Liver (tissue), 8 donors: ENCODE measurements at regions not wholly inside any gene's neighbourhood (a gene's known extent, or its start where the extent isn't known, plus 50 kb on each side); places are given as distances from the start of the nearest gene placed in this dataset.

ENCODE experiments used
- DNase-seq: peaks from one replicate; pipeline ENCODE4 v3.0.0-alpha.2; 2017; ENCODE audit warnings: low spot score
- H3K27ac ChIP-seq, 2 donors: one replicate each; pipeline ENCODE4 v1.7.0; 2013; ENCODE audit warnings: inconsistent platforms in 2 of 2, low read length in 2 of 2, control low read depth in 1 of 2, low read depth in 1 of 2, mild to moderate bottlenecking in 1 of 2
- H3K27me3 ChIP-seq, 4 donors: one replicate each; pipeline versions ENCODE4 v1.6.1 to v1.7.0; 2013; ENCODE audit warnings: low read length in 3 of 4, inconsistent platforms in 1 of 4, mild to moderate bottlenecking in 1 of 4, moderate library complexity in 1 of 4; ENCODE audit not compliant: control insufficient read depth in 4 of 4, insufficient read depth in 4 of 4
- H3K36me3 ChIP-seq, 4 donors: one replicate each; pipeline versions ENCODE4 v1.6.1 to v1.7.0; 2013; ENCODE audit warnings: low read length in 3 of 4, mild to moderate bottlenecking in 3 of 4, low read depth in 1 of 4, moderate library complexity in 1 of 4; ENCODE audit not compliant: control insufficient read depth in 4 of 4, insufficient read depth in 3 of 4
- H3K4me1 ChIP-seq, 4 donors: one replicate each; pipeline versions ENCODE4 v1.6.1 to v1.7.0; 2013; ENCODE audit warnings: low read length in 3 of 4, mild to moderate bottlenecking in 3 of 4, moderate library complexity in 1 of 4; ENCODE audit not compliant: control insufficient read depth in 4 of 4, insufficient read depth in 4 of 4
- H3K4me3 ChIP-seq, 3 donors: one replicate each; pipeline versions ENCODE4 v1.6.1 to v1.7.0; 2013; ENCODE audit warnings: low read length in 3 of 3, control low read depth in 1 of 3, low read depth in 1 of 3, mild to moderate bottlenecking in 1 of 3
- H3K9ac ChIP-seq, 2 donors: one replicate each; pipeline ENCODE4 v1.7.0; 2013; ENCODE audit warnings: low read length in 2 of 2, mild to moderate bottlenecking in 2 of 2, moderate library complexity in 2 of 2, control low read depth in 1 of 2, low read depth in 1 of 2
- H3K9me3 ChIP-seq, 4 donors: one replicate each; pipeline versions ENCODE4 v1.6.1 to v1.7.0; 2013; ENCODE audit warnings: low read length in 3 of 4; ENCODE audit not compliant: control insufficient read depth in 4 of 4
- EGR1 ChIP-seq, 2 donors: IDR thresholded peaks; 2 replicates each; pipeline ENCODE4 v1.6.1; 2016 to 2018; ENCODE audit warnings: antibody characterized with exemption in 2 of 2, low read depth in 2 of 2
- FOXA2 ChIP-seq: IDR thresholded peaks from 2 replicates; pipeline ENCODE4 v1.6.1; 2016; ENCODE audit warnings: antibody characterized with exemption
- GABPA ChIP-seq, 2 donors: IDR thresholded peaks in 1 of 2; conservative IDR thresholded peaks in 1 of 2; 2 replicates each; pipeline ENCODE4 v1.6.1; 2016; ENCODE audit warnings: antibody characterized with exemption in 2 of 2, mild to moderate bottlenecking in 1 of 2, moderate library complexity in 1 of 2
- JUND ChIP-seq, 2 donors: IDR thresholded peaks; 2 replicates each; pipeline ENCODE4 v1.6.1; 2016; ENCODE audit warnings: antibody characterized with exemption in 2 of 2
- MAX ChIP-seq: IDR thresholded peaks from 2 replicates; pipeline ENCODE4 v1.6.1; 2016; ENCODE audit warnings: antibody characterized with exemption
- NR2F2 ChIP-seq: IDR thresholded peaks from 2 replicates; pipeline ENCODE4 v1.6.1; 2016; ENCODE audit warnings: antibody characterized with exemption
- RAD21 ChIP-seq, 2 donors: IDR thresholded peaks; 2 replicates each; pipeline ENCODE4 v1.6.1; 2016; ENCODE audit warnings: antibody characterized with exemption in 2 of 2, mild to moderate bottlenecking in 2 of 2
- RXRA ChIP-seq, 2 donors: IDR thresholded peaks; 2 replicates each; pipeline ENCODE4 v1.6.1; 2017 to 2018; ENCODE audit warnings: antibody characterized with exemption in 2 of 2, mild to moderate bottlenecking in 1 of 2
- TAF1 ChIP-seq: conservative IDR thresholded peaks from 2 replicates; pipeline ENCODE4 v1.6.1; 2016; ENCODE audit warnings: antibody characterized with exemption, mild to moderate bottlenecking
- YY1 ChIP-seq: IDR thresholded peaks from 2 replicates; pipeline ENCODE4 v1.6.1; 2016; ENCODE audit warnings: antibody characterized with exemption, mild to moderate bottlenecking
- WGBS: extraction: QIAGEN DNeasy Blood & Tissue Kit; methylation state at CpG from one replicate; pipeline ENCODE4 v1.1.7; 2013; 5-methylcytosine and 5-hydroxymethylcytosine counted together
- TF ChIP-seq, protein P1 (sequence below): IDR thresholded peaks from 2 replicates; pipeline ENCODE4 v1.6.1; 2016; ENCODE audit warnings: antibody characterized with exemption, mild to moderate bottlenecking
- TF ChIP-seq, protein P2 (sequence below): fragments of 150-350 bp; IDR thresholded peaks from 2 replicates; pipeline ENCODE4 v1.5.1; 2017; ENCODE audit warnings: improper control_type of control experiment, low read depth, low read length; ENCODE audit not compliant: missing input control
- donor health status: healthy.
- donor health status: healthy.
- donor health status: healthy.
- donor health status: healthy.
- donor health status: healthy.

GRCh38 chr10:78255214-78255613 is 221.6 kb downstream of the RPS24 start:
- peaks cover 0 to 2% (median 0%) of the 10 kb centered on the region in 4 donors for H3K27me3 ChIP-seq
- H3K4me1 ChIP-seq, result no peaks in the 10 kb centered on the region
- no peak overlapping the region for H3K27ac ChIP-seq
- TF ChIP-seq MAX (no peak), GABPA (IDR thresholded peaks at IDR 0.05 in 1 of 2, conservative IDR thresholded peaks at IDR 0.05 in 1 of 2) (no peak), RXRA (IDR thresholded peaks at IDR 0.05) (no peak), EGR1 (IDR thresholded peaks at IDR 0.05; ENCODE audit: low read depth in 2 of 2) (no peak), RAD21 (IDR thresholded peaks at IDR 0.05) (no peak), JUND (IDR thresholded peaks at IDR 0.05) (no peak), FOXA2 (no peak), NR2F2 (no peak), TAF1 (no peak), YY1 (no peak)
- TF ChIP-seq, protein P1, sequence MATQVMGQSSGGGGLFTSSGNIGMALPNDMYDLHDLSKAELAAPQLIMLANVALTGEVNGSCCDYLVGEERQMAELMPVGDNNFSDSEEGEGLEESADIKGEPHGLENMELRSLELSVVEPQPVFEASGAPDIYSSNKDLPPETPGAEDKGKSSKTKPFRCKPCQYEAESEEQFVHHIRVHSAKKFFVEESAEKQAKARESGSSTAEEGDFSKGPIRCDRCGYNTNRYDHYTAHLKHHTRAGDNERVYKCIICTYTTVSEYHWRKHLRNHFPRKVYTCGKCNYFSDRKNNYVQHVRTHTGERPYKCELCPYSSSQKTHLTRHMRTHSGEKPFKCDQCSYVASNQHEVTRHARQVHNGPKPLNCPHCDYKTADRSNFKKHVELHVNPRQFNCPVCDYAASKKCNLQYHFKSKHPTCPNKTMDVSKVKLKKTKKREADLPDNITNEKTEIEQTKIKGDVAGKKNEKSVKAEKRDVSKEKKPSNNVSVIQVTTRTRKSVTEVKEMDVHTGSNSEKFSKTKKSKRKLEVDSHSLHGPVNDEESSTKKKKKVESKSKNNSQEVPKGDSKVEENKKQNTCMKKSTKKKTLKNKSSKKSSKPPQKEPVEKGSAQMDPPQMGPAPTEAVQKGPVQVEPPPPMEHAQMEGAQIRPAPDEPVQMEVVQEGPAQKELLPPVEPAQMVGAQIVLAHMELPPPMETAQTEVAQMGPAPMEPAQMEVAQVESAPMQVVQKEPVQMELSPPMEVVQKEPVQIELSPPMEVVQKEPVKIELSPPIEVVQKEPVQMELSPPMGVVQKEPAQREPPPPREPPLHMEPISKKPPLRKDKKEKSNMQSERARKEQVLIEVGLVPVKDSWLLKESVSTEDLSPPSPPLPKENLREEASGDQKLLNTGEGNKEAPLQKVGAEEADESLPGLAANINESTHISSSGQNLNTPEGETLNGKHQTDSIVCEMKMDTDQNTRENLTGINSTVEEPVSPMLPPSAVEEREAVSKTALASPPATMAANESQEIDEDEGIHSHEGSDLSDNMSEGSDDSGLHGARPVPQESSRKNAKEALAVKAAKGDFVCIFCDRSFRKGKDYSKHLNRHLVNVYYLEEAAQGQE, result no peak
- WGBS, result 88% methylated on average over 3 of the region's 3 CpGs
- H3K4me3 ChIP-seq, result no peak overlapping the region
- H3K36me3 ChIP-seq, result no peaks in the 10 kb centered on the region
- DNase-seq, result no peak
- H3K9me3 ChIP-seq, result no peaks in the 10 kb centered on the region
- H3K9ac ChIP-seq, result no peak overlapping the region

DNA sequence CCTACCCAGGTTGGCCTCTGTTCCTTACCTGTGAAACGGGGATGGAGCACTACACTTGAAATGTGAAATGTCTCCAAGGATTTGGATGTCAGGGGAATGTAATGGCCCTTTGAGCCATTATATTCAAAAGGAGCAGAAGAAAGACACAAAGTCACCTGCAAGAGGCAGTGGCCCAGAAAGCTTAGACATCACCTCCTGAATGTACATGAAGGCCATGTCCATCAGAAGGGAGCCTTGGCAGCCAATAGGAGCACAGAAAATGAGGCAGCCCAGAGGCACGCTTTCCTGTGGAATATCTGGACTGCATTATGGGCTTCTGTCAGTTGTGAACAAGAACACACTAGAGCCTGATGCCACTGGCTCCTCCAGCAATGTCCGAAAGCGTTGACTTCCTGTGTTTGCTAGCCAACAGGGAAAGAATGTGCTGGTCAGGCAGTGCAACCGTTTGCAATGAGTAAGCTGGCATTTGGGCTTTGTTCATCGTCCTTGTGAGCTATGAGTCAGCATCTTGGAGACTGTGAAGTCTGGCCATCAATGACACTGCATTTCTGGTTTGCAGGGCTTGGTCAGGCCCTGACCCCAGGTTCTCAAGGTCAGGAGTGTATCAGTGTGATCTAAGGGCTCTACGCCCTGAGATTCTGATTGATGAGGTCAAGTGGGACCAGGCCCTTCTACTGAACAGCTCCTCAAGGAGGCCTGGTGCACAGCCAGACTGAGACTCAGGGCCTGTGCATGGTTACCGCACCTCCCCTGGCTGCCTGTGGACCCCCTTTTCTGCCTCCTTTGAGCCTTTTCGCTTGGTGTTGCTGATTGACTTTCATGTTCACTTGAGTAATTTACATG is 222.4 kb downstream of the RPS24 start:
- no peak for DNase-seq
- Histone ChIP-seq H3K36me3 (no peaks in the 10 kb centered on the region), H3K9me3 (no peaks in the 10 kb centered on the region), H3K27ac (no peak overlapping the region), H3K4me1 (no peaks in the 10 kb centered on the region), H3K27me3 (peaks cover 0 to 2% (median 0%) of the 10 kb centered on the region in 4 donors), H3K4me3 (no peak overlapping the region), H3K9ac (no peak overlapping the region)
- 78% methylated on average over 9 of the region's 9 CpGs for WGBS
- TF ChIP-seq NR2F2 (no peak), YY1 (no peak), JUND (IDR thresholded peaks at IDR 0.05) (no peak)
- TF ChIP-seq, protein P2, sequence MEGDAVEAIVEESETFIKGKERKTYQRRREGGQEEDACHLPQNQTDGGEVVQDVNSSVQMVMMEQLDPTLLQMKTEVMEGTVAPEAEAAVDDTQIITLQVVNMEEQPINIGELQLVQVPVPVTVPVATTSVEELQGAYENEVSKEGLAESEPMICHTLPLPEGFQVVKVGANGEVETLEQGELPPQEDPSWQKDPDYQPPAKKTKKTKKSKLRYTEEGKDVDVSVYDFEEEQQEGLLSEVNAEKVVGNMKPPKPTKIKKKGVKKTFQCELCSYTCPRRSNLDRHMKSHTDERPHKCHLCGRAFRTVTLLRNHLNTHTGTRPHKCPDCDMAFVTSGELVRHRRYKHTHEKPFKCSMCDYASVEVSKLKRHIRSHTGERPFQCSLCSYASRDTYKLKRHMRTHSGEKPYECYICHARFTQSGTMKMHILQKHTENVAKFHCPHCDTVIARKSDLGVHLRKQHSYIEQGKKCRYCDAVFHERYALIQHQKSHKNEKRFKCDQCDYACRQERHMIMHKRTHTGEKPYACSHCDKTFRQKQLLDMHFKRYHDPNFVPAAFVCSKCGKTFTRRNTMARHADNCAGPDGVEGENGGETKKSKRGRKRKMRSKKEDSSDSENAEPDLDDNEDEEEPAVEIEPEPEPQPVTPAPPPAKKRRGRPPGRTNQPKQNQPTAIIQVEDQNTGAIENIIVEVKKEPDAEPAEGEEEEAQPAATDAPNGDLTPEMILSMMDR, result no peak
